WTC11 (cell line): ENCODE measurements at regions not wholly inside any gene's neighbourhood (a gene's known extent, or its start where the extent isn't known, plus 50 kb on each side); places are given as distances from the start of the nearest gene placed in this dataset.

Experiments used
- ATAC-seq: fragments of 200-7000 bp; cut with Tn5 transposase; 2 replicates; pipeline ENCODE4 v1.10.0; 2021; ENCODE audit warnings: mild to moderate bottlenecking, moderate library complexity
- CTCF ChIA-PET: fragments of 300-600 bp; sonication (Branson Sonifier 250); formaldehyde crosslinking; loops from one replicate; lab custom pipeline; 2021; ENCODE audit warnings: antibody characterized with exemption; lab: Charles Lee
- POLR2A ChIA-PET: fragments of 350-600 bp; sonication (Branson Sonifier 250); formaldehyde crosslinking; loops from one replicate; lab custom pipeline; 2021; ENCODE audit warnings: antibody characterized with exemption; lab: Charles Lee
- DNase-seq: peaks from one replicate; pipeline ENCODE4 v3.0.0; 2021; ENCODE audit warnings: low spot score
- H3K27ac Mint-ChIP-seq: 2 replicates; pipeline ENCODE4 v1.8.0; 2021; ENCODE audit warnings: mixed read lengths
- H3K27me3 Mint-ChIP-seq: 2 replicates; pipeline ENCODE4 v1.8.0; 2021; ENCODE audit warnings: low read depth, mild to moderate bottlenecking, moderate library complexity, mixed read lengths
- H3K36me3 Mint-ChIP-seq: 2 replicates; pipeline ENCODE4 v1.8.0; 2021; ENCODE audit warnings: mixed read lengths
- H3K4me1 Mint-ChIP-seq: 2 replicates; pipeline ENCODE4 v1.8.0; 2022; ENCODE audit warnings: mixed read lengths
- H3K4me3 Mint-ChIP-seq: 2 replicates; pipeline ENCODE4 v1.8.0; 2021; ENCODE audit warnings: mild to moderate bottlenecking, moderate library complexity, mixed read lengths
- H3K9me3 Mint-ChIP-seq: 2 replicates; pipeline ENCODE4 v1.8.0; 2021; ENCODE audit warnings: mixed read lengths
- ATF2 ChIP-seq: sonication (generic); formaldehyde crosslinking; IDR thresholded peaks from 2 replicates; pipeline ENCODE4 v1.8.1; 2022; ENCODE audit warnings: low read depth, missing genetic modification reagents, borderline replicate concordance
- CREM ChIP-seq: sonication (generic); formaldehyde crosslinking; IDR thresholded peaks from 2 replicates; pipeline ENCODE4 v1.8.1; 2022; ENCODE audit warnings: mild to moderate bottlenecking, missing genetic modification reagents, moderate library complexity
- FOXK1 ChIP-seq: sonication (generic); formaldehyde crosslinking; IDR thresholded peaks from 2 replicates; pipeline ENCODE4 v1.8.0; 2022; ENCODE audit warnings: mild to moderate bottlenecking, moderate library complexity, missing genetic modification reagents
- HMGXB4 ChIP-seq: sonication (generic); formaldehyde crosslinking; IDR thresholded peaks from 2 replicates; pipeline ENCODE4 v1.8.1; 2023; ENCODE audit warnings: mild to moderate bottlenecking, moderate library complexity, missing genetic modification reagents
- IRF1 ChIP-seq: sonication (generic); formaldehyde crosslinking; IDR thresholded peaks from 2 replicates; pipeline ENCODE4 v1.8.0; 2023; ENCODE audit warnings: missing genetic modification reagents
- IRF2 ChIP-seq: sonication (generic); formaldehyde crosslinking; IDR thresholded peaks from 2 replicates; pipeline ENCODE4 v1.8.0; 2022; ENCODE audit warnings: low read depth, missing genetic modification reagents, borderline replicate concordance
- JAZF1 ChIP-seq: fragments of 250-450 bp; sonication (Bioruptor Pico); IDR thresholded peaks from 2 replicates; pipeline ENCODE4 v1.9.0; 2021; ENCODE audit warnings: moderate library complexity, mild to moderate bottlenecking, inconsistent platforms
- JUN ChIP-seq: sonication (generic); formaldehyde crosslinking; IDR thresholded peaks from 2 replicates; pipeline ENCODE4 v1.8.0; 2023; ENCODE audit warnings: mild to moderate bottlenecking, missing genetic modification reagents
- MAX ChIP-seq: sonication (generic); formaldehyde crosslinking; IDR thresholded peaks from 2 replicates; pipeline ENCODE4 v1.8.0; 2022; ENCODE audit warnings: mild to moderate bottlenecking, missing genetic modification reagents
- MXD4 ChIP-seq: fragments of 250-450 bp; sonication (Bioruptor Pico); IDR thresholded peaks from 2 replicates; pipeline ENCODE4 v1.8.0; 2021; ENCODE audit warnings: mild to moderate bottlenecking, moderate library complexity, borderline replicate concordance
- NFATC4 ChIP-seq: fragments of 250-450 bp; sonication (Bioruptor Pico); IDR thresholded peaks from 2 replicates; pipeline ENCODE4 v1.9.0; 2021; ENCODE audit warnings: mild to moderate bottlenecking
- NFE2L1 ChIP-seq: sonication (generic); formaldehyde crosslinking; IDR thresholded peaks from 2 replicates; pipeline ENCODE4 v1.8.1; 2023; ENCODE audit warnings: missing genetic modification reagents
- NR1H2 ChIP-seq: sonication (generic); formaldehyde crosslinking; IDR thresholded peaks from 2 replicates; pipeline ENCODE4 v1.9.0; 2021; ENCODE audit warnings: mild to moderate bottlenecking, moderate library complexity, missing genetic modification reagents
- NR2C2 ChIP-seq: sonication (generic); formaldehyde crosslinking; IDR thresholded peaks from 2 replicates; pipeline ENCODE4 v1.8.0; 2022; ENCODE audit warnings: mild to moderate bottlenecking, missing genetic modification reagents
- NR3C1 ChIP-seq: sonication (generic); formaldehyde crosslinking; conservative IDR thresholded peaks from 2 replicates; pipeline ENCODE4 v1.8.1; 2023; ENCODE audit warnings: low read depth, mild to moderate bottlenecking, missing genetic modification reagents
- PRRX2 ChIP-seq: fragments of 250-450 bp; sonication (Bioruptor Pico); IDR thresholded peaks from 2 replicates; pipeline ENCODE4 v1.8.0; 2021; ENCODE audit warnings: mild to moderate bottlenecking
- SMAD3 ChIP-seq: sonication (generic); formaldehyde crosslinking; IDR thresholded peaks from 2 replicates; pipeline ENCODE4 v1.8.0; 2022; ENCODE audit warnings: missing genetic modification reagents, mild to moderate bottlenecking, borderline replicate concordance
- SOX15 ChIP-seq: fragments of 250-450 bp; sonication (Bioruptor Pico); IDR thresholded peaks from 2 replicates; pipeline ENCODE4 v1.9.0; 2021; ENCODE audit warnings: mild to moderate bottlenecking
- TEAD1 ChIP-seq: sonication (generic); formaldehyde crosslinking; IDR thresholded peaks from 2 replicates; pipeline ENCODE4 v1.8.0; 2022; ENCODE audit warnings: mild to moderate bottlenecking, missing genetic modification reagents
- ZNF512 ChIP-seq: sonication (generic); formaldehyde crosslinking; IDR thresholded peaks from 2 replicates; pipeline ENCODE4 v1.8.1; 2022; ENCODE audit warnings: missing genetic modification reagents, borderline replicate concordance
- ZNF532 ChIP-seq: fragments of 250-450 bp; sonication (Bioruptor Pico); IDR thresholded peaks from 2 replicates; pipeline ENCODE4 v1.9.0; 2021; ENCODE audit warnings: mild to moderate bottlenecking, borderline replicate concordance

- Mint-ChIP-seq H3K4me1 (0 out of 2 replicates have a peak, but pooled peaks cover under 1% of the 10 kb centered on the region), H3K9me3 (peaks cover 34% of the 10 kb centered on the region), H3K27ac (no peak overlapping the region), H3K36me3 (peaks cover 39% of the 10 kb centered on the region), H3K4me3 (no peak overlapping the region), H3K27me3 (no peaks in the 10 kb centered on the region)
- POLR2A ChIA-PET = no interaction called here
- DNase-seq = no peak
- ATAC-seq = no peak
- CTCF ChIA-PET = no interaction called here
- TF ChIP-seq MAX = no peak
- TF ChIP-seq NFE2L1 (CRISPR knock-in tag) = no peak
- no peak for TF ChIP-seq MXD4 (CRISPR knock-in tag)
- TF ChIP-seq JUN (CRISPR knock-in tag) = no peak
- no peak for TF ChIP-seq NR1H2
- TF ChIP-seq NR3C1 (CRISPR knock-in tag) = no peak
- no peak for TF ChIP-seq SOX15 (CRISPR knock-in tag)
- no peak for TF ChIP-seq ZNF512 (CRISPR knock-in tag)
- no peak for TF ChIP-seq ZNF532
- no peak for TF ChIP-seq CREM (CRISPR knock-in tag)
- no peak for TF ChIP-seq ATF2 (CRISPR knock-in tag)
- TF ChIP-seq TEAD1 (CRISPR knock-in tag) = no peak
- no peak for TF ChIP-seq JAZF1 (CRISPR knock-in tag)
Observed at GRCh38 chrY:13068696-13069095, 164.0 kb downstream of the DDX3Y start.

GRCh38 chrY:13069111-13069510, 164.4 kb downstream of the DDX3Y start:
- CTCF ChIA-PET = no interaction called here
- H3K4me1 Mint-ChIP-seq = no peaks in the 10 kb centered on the region
- peaks cover 38% of the 10 kb centered on the region for H3K9me3 Mint-ChIP-seq
- H3K36me3 Mint-ChIP-seq = peaks cover 41% of the 10 kb centered on the region
- no peak overlapping the region for H3K27ac Mint-ChIP-seq
- no peak overlapping the region for H3K4me3 Mint-ChIP-seq
- TF ChIP-seq HMGXB4 (CRISPR knock-in tag) (no peak), IRF1 (CRISPR knock-in tag) (no peak), PRRX2 (no peak), NR1H2 (no peak), TEAD1 (CRISPR knock-in tag) (no peak), SMAD3 (CRISPR knock-in tag) (no peak), NFATC4 (CRISPR knock-in tag) (no peak), NR2C2 (CRISPR knock-in tag) (no peak), IRF2 (CRISPR knock-in tag) (no peak), JUN (CRISPR knock-in tag) (no peak), FOXK1 (CRISPR knock-in tag) (no peak)
- TF ChIP-seq, all 79 proteins: peak for 0
- DNase-seq (no peak), ATAC-seq (no peak)
- H3K27me3 Mint-ChIP-seq = no peaks in the 10 kb centered on the region
- POLR2A ChIA-PET = no interaction called here
